Hepatocyte (in vitro differentiated cells): ENCODE measurements at regions not wholly inside any gene's neighbourhood (a gene's known extent, or its start where the extent isn't known, plus 50 kb on each side); places are given as distances from the start of the nearest gene placed in this dataset.

Experiments used
- DNase-seq: peaks from one replicate; pipeline ENCODE4 v3.0.0-alpha.2; 2016; ENCODE audit warnings: low spot score
- H2AFZ ChIP-seq: fragments of 200-600 bp; sonication (generic); 2 replicates; pipeline ENCODE4 v1.6.0; 2016; ENCODE audit warnings: antibody characterized with exemption, mild to moderate bottlenecking
- H3K27ac ChIP-seq: fragments of 200-600 bp; sonication (generic); 2 replicates; pipeline ENCODE4 v1.5.1; 2016; ENCODE audit warnings: mild to moderate bottlenecking
- H3K27me3 ChIP-seq: fragments of 200-600 bp; sonication (generic); 2 replicates; pipeline ENCODE4 v1.6.1; 2016
- H3K36me3 ChIP-seq: fragments of 200-600 bp; sonication (generic); replicated peaks from 2 replicates; pipeline ENCODE4 v1.5.1; 2016; ENCODE audit warnings: low read depth; ENCODE audit not compliant: insufficient read depth
- H3K4me1 ChIP-seq: fragments of 200-600 bp; sonication (generic); 2 replicates; pipeline ENCODE4 v1.5.1; 2016; ENCODE audit warnings: mild to moderate bottlenecking, moderate library complexity; ENCODE audit not compliant: insufficient read depth
- H3K4me2 ChIP-seq: fragments of 200-600 bp; sonication (generic); 2 replicates; pipeline ENCODE4 v1.6.0; 2016
- H3K4me3 ChIP-seq: fragments of 200-600 bp; sonication (generic); 2 replicates; pipeline ENCODE4 v1.5.1; 2016; ENCODE audit warnings: mild to moderate bottlenecking
- H3K79me2 ChIP-seq: fragments of 200-600 bp; sonication (generic); 2 replicates; pipeline ENCODE4 v1.6.0; 2017; ENCODE audit warnings: mild to moderate bottlenecking
- H3K9me2 ChIP-seq: fragments of 200-600 bp; sonication (generic); replicated peaks from 2 replicates; pipeline ENCODE4 v1.6.0; 2017; ENCODE audit warnings: mild to moderate bottlenecking; ENCODE audit not compliant: insufficient read depth
- H3K9me3 ChIP-seq: fragments of 200-600 bp; sonication (generic); 2 replicates; pipeline ENCODE4 v1.5.1; 2016; ENCODE audit warnings: low read depth, mild to moderate bottlenecking
- H4K20me1 ChIP-seq: fragments of 200-600 bp; sonication (generic); 2 replicates; pipeline ENCODE4 v1.6.0; 2016; ENCODE audit warnings: mild to moderate bottlenecking; ENCODE audit not compliant: insufficient read depth, poor library complexity, severe bottlenecking
- EZH2 ChIP-seq: fragments of 200-600 bp; sonication (generic); IDR thresholded peaks from 2 replicates; pipeline ENCODE4 v1.6.1; 2016; ENCODE audit warnings: antibody characterized with exemption, mild to moderate bottlenecking, borderline replicate concordance
- EZH2phosphoT487 ChIP-seq: fragments of 200-600 bp; sonication (generic); IDR thresholded peaks from one replicate; pipeline ENCODE4 v1.6.1; 2018; ENCODE audit warnings: antibody characterized with exemption, mild to moderate bottlenecking, low read depth, moderate library complexity; ENCODE audit not compliant: unreplicated experiment, severe bottlenecking
- WGBS: methylation state at CpG from one replicate; pipeline ENCODE4 v1.1.6; 2016; ENCODE audit warnings: low lambda C conversion rate; ENCODE audit errors: missing lambda C conversion rate; 5-methylcytosine and 5-hydroxymethylcytosine counted together
- TF ChIP-seq, protein P1 (sequence below): fragments of 200-600 bp; sonication (generic); IDR thresholded peaks from 2 replicates; pipeline ENCODE4 v1.5.1; 2016; ENCODE audit warnings: antibody characterized with exemption, mild to moderate bottlenecking; ENCODE audit not compliant: poor library complexity

DNA sequence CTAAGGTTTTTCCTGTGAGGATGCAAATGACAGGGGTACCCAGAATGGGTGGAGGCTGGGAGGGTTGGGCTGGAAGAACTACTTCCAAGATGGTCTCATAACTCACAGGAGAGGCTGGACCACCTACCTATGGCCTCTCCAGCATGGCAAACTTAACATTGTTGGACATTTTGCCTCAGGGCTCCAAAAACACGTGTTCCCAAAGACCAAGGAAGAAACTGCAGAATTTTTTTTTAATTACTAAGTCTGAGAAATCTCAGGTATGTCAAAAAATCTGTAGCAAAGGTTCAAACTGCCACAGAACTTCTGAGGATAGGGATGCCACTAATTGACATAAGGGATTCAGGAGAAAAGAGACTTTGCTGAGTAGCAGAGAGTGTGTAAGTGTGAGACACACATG lies 270.8 kb downstream of the NNT start:
- no peaks in the 10 kb centered on the region for H3K9me3 ChIP-seq
- no peak overlapping the region for H2AFZ ChIP-seq
- H3K4me3 ChIP-seq = no peak overlapping the region
- no peaks in the 10 kb centered on the region for H3K27me3 ChIP-seq
- no peak overlapping the region for H3K4me2 ChIP-seq
- no peaks in the 10 kb centered on the region for H3K36me3 ChIP-seq
- H3K79me2 ChIP-seq = no peaks in the 10 kb centered on the region
- no peak for DNase-seq
- peaks cover 6% of the 10 kb centered on the region for H3K4me1 ChIP-seq
- WGBS = 69% methylated on average over 1 of the region's 1 CpG
- H3K9me2 ChIP-seq = no peaks in the 10 kb centered on the region
- no peak overlapping the region for H3K27ac ChIP-seq
- TF ChIP-seq EZH2phosphoT487 = no peak
- TF ChIP-seq, protein P1, sequence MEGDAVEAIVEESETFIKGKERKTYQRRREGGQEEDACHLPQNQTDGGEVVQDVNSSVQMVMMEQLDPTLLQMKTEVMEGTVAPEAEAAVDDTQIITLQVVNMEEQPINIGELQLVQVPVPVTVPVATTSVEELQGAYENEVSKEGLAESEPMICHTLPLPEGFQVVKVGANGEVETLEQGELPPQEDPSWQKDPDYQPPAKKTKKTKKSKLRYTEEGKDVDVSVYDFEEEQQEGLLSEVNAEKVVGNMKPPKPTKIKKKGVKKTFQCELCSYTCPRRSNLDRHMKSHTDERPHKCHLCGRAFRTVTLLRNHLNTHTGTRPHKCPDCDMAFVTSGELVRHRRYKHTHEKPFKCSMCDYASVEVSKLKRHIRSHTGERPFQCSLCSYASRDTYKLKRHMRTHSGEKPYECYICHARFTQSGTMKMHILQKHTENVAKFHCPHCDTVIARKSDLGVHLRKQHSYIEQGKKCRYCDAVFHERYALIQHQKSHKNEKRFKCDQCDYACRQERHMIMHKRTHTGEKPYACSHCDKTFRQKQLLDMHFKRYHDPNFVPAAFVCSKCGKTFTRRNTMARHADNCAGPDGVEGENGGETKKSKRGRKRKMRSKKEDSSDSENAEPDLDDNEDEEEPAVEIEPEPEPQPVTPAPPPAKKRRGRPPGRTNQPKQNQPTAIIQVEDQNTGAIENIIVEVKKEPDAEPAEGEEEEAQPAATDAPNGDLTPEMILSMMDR = no peak
- TF ChIP-seq EZH2 = no peak
- H4K20me1 ChIP-seq = no peaks in the 10 kb centered on the region

DNA sequence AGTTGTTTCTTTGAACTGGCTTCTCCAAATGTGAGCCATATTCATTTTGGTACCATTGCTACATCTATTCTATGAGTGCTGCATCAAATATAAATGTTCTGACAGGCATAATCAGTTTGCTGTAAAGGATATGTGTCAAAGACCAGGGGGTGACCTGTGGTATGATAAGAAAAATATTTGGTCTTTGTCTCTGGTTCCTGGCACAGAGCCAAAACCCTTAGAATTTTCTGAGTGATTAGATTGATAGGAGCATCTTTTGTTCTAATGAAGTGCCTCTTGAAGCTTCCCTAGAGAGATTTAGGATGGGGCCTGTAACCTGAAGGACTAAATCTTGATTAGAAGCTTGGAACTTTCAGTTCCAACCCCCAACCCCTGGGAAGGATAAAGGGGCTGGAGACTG lies 256.3 kb downstream of the NNT start:
- TF ChIP-seq EZH2phosphoT487 = no peak
- TF ChIP-seq EZH2 = no peak
- TF ChIP-seq, protein P1 = no peak
- H3K9me2 ChIP-seq = no peaks in the 10 kb centered on the region
- H4K20me1 ChIP-seq = no peaks in the 10 kb centered on the region
- H3K4me2 ChIP-seq = no peak overlapping the region
- no peak overlapping the region for H2AFZ ChIP-seq
- H3K9me3 ChIP-seq = no peaks in the 10 kb centered on the region
- no peak for DNase-seq
- H3K27me3 ChIP-seq = no peaks in the 10 kb centered on the region
- no peak overlapping the region for H3K4me3 ChIP-seq
- H3K79me2 ChIP-seq = no peaks in the 10 kb centered on the region
- H3K36me3 ChIP-seq = no peaks in the 10 kb centered on the region
- no peak overlapping the region for H3K27ac ChIP-seq
- peaks cover 5% of the 10 kb centered on the region for H3K4me1 ChIP-seq

DNA sequence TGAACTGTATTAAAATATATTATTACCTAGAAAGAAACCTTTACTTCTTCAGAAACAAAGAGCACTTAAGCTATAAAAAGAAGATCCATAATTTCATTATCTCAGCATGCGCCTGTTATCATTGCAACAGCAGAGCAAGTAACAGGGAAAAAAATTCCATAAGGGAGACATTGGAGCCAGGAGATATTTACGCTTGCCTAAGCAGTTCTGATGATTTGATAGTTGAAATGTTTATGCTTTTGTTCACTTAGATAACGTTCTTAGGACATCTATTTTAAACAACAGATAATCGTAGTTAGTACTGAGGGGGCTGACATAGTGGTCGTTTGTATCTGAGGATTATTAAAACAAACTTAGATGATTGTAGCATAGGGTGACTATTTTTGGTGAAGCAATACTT lies 252.5 kb downstream of the NNT start:
- H3K36me3 ChIP-seq = no peaks in the 10 kb centered on the region
- H3K4me2 ChIP-seq = no peak overlapping the region
- no peaks in the 10 kb centered on the region for H4K20me1 ChIP-seq
- no peak overlapping the region for H3K27ac ChIP-seq
- TF ChIP-seq EZH2phosphoT487 (no peak), EZH2 (no peak)
- H3K9me2 ChIP-seq = no peaks in the 10 kb centered on the region
- no peak for DNase-seq
- peaks cover 5% of the 10 kb centered on the region for H3K4me1 ChIP-seq
- no peaks in the 10 kb centered on the region for H3K9me3 ChIP-seq
- H3K4me3 ChIP-seq = no peak overlapping the region
- no peaks in the 10 kb centered on the region for H3K27me3 ChIP-seq
- 20% methylated on average over 5 of the region's 5 CpGs for WGBS
- no peaks in the 10 kb centered on the region for H3K79me2 ChIP-seq
- H2AFZ ChIP-seq = no peak overlapping the region

DNA sequence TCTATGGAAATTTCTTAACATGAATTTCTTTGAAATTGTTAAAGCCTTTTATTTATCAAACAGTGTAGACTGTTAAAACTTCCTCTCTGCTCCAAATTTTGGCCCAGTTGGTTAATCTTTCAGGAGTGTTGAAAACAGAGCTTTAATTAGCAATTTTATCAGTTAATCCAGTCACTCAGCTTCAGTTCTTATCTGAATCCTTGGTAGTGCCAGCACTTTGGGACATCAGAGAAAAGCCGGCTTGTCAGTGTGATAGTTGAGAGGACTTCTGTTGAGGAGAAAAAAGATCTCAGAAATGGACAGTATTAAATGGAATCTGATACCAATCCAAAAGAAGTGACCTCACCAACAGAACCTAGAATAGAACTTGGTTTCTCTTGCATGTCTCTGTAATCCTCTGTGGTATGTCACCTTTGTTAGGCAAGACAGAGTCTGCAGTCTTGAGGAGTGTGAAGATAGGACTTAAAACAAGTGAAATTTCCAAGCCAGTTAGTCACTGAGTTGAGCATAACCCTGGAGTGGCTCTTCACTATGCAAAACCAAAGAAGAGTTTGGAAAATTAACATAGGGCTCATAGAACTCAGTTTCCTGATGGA lies 251.8 kb downstream of the NNT start:
- peaks cover 5% of the 10 kb centered on the region for H3K4me1 ChIP-seq
- H3K27ac ChIP-seq = no peak overlapping the region
- H3K9me3 ChIP-seq = no peaks in the 10 kb centered on the region
- no peaks in the 10 kb centered on the region for H3K27me3 ChIP-seq
- no peaks in the 10 kb centered on the region for H3K9me2 ChIP-seq
- H3K4me2 ChIP-seq = peak overlapping the region; percentile 31
- H4K20me1 ChIP-seq = no peaks in the 10 kb centered on the region
- no peak overlapping the region for H2AFZ ChIP-seq
- no peaks in the 10 kb centered on the region for H3K79me2 ChIP-seq
- H3K4me3 ChIP-seq = no peak overlapping the region
- WGBS = 39% methylated on average over 1 of the region's 1 CpG
- TF ChIP-seq, protein P1 = no peak
- TF ChIP-seq EZH2phosphoT487 = no peak
- TF ChIP-seq EZH2 = no peak
- no peak for DNase-seq
- no peaks in the 10 kb centered on the region for H3K36me3 ChIP-seq
